DMS53 (cell line): ENCODE measurements at regions not wholly inside any gene's neighbourhood (a gene's known extent, or its start where the extent isn't known, plus 50 kb on each side); places are given as distances from the start of the nearest gene placed in this dataset.

ENCODE experiments used
- DNase-seq: peaks from one replicate; lab custom pipeline; 2025; lab: John Stamatoyannopoulos, UW

DNA sequence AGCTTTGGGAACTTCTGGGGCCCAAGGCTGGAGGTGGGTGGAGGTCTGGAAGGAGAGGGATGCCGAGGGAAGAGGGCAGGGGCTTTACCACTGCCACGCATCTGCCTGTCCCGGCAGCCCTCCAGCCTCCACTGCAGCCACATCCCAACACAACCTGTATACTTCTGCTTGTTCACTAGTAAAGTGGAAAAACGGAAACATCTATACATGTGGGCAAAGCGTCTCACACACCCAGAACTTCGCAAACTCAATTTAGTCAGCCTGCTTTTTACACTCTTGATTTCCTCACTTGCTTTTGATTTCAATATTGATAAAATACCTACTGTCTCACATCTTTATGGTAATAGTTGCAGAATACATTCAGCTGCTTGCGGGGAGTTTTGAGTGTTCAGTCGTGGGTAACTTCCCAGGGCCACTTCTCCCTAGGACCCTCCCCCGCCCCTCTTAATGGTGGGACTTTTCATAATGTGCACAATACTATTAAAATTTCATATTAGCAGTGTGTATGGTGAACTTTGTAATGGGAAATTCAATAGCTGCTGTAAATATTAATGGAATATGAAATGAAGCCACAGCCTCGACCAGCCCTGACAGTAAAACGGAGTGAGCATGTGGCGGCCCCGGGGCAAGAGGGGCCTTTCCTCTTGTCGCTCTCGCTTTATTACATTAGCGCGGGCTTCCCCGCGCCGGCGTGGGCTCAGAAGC lies 85.2 kb downstream of the NR2F2 start:
- no peak for DNase-seq

DNA sequence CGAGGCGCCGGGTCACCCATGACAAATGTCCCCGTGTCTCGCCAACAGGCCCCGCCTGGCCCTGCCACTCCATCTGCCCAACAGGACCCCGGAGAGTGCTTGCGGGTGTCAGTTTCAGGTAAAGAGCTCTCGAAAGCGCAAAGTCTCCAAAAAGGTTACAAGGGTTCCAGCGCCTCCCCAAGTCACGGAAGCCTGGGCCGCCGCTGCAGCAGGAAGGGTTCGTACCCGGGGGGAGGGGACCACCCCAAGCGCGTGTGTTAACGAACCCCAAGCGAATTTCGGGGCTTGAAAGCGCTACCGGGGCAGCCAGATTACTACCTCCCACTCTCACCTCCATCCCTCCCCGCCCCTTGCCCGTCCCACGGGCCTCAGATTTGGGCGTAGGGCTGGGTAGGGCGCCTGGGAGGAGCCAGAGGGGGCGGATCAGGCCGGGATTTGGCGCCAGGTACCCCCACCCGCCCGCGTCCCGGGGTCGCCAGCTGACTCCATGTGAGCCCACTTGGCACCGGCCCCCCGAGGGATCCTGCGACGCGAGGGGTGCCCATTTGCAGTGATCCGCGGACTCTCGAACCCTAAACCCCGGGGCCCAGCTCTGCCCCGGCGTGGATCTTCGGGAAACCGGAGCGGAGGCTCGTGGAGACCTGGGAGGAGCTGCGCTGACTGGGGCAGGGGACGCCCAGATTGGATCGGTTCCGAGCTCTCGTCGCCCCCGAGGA lies 85.9 kb downstream of the NR2F2 start:
- DNase-seq, result no peak

DNA sequence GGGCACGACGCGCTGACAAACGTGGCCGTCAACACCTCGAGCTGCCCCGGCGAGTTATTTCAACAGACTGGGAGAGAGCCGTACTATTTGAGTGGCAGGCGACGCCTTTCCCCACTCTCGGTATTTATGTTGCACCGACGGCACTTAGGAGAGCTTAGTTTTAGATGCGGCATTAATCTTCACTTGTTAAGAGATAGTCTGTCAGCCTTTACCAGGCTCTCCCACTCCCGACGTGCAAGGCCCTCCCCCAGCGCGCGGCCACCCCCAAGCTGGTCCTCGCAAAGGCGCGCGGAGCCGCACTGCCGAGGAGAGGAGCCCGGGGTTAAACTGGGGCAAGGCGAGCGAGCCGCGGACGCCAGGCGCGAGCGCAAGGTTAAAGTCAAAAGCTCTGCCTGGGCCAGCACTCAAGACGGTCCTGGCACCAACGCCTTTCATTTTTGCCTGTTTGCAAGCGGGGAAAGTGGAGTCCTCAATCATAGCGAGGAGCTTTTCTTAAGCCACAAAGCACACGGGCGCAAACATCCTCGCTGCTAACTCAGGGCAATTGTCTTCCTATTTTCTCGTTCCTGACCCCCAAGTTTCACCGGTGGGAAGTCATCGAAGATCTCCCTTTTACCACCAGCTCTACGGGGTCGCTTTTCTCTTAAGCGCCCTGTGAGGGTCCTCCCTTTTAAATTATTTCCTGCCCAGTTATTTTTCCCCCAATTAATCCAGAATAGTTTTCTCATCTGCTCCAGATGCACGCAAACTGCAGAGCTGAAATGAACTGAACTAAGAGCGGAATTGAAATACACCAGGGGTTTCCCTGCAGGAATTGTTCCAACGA lies 86.6 kb downstream of the NR2F2 start:
- no peak for DNase-seq

DNA sequence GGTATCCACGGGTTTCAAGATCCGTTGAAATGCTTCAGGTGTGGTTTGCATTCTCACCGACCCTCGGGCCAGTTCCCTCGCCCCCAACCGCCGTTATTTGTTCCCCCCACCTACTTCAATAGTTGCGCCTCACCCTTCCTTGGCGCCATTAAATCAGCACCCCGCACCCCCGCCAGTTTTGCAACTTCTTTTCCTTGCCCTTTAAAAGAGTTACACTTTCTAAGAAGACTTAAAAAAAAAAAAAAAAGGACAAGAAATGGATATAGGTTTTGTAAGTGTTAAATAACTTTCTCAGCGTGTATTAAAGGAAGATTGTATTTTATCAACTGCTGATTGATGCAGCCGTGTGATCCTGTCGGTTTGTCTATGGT lies 87.2 kb downstream of the NR2F2 start:
- DNase-seq, result no peak

DNA sequence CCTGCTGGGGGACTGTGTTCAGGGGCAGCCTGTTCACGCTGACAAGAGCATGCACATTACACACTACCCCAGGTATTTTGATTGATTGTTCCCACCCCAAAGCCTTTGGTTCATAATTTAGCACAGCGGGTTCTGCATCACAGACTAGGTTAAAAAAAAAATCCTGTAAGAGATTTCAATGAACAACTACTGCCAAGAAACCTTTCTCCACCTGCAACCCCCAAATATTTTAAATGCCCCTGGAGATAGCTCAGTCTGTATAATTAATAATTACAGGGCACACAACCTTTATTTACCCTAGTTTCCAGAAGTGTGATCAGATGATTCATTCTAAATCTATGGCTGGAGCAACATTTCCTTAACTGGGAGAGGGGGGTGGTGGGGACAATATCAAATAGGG lies 87.6 kb downstream of the NR2F2 start:
- no peak for DNase-seq

DNA sequence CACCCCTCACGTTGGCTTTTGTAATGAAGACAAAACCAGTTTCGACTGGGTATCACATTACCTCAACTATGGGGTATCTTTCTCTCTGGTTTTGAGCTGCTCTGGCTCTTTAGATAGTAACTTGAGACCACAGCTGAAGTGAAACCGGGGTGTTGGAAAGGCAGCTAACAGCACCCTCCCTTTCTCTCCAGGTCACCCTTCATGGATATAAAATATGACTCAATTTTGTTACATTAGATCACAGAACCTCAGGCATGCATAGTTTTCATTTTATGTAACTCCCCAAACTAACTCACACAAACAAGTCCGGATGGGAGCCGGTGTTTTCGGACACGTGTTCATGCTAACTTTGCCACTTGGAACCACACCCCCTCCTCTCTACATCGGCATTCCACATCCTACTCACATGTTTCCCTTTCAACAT lies 90.7 kb downstream of the NR2F2 start:
- no peak for DNase-seq

DNA sequence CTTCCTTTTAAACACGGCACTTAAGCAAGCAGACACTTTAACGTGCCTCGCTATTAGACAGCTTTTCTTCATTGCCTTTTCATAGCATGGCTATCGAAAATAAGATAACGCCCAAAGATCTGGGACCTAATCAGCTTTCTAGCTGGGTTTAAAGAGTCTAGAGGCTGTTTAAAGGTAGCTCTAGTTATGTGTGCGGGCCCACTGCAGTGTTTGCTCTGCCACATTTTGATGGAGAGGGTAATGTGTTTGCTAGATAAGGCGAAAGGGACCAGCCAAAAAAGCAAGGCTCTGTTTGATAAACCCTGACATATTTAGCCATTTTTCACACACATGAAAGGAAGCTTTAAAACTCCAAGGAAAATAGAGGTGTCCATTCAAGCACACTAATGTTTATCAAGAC lies 91.6 kb downstream of the NR2F2 start:
- no peak for DNase-seq

DNA sequence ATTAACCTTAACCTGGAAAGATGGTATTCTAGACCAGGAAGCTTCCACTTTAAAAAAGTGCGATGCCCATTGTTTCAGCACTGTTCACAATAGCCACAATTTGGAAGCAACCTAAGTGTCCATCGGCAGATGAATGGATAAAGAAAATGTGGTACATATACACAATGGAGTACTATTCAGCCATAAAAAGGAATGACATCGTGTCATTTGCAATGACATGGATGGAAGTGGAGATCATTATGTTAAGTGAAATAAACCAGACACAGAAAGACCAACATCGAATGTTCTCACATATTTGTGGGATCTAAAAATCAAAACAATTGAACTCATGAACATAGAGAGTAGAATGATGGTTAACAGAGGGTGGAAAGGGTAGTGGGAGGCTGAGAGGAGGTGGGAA lies 94.2 kb downstream of the NR2F2 start:
- DNase-seq, result no peak

DNA sequence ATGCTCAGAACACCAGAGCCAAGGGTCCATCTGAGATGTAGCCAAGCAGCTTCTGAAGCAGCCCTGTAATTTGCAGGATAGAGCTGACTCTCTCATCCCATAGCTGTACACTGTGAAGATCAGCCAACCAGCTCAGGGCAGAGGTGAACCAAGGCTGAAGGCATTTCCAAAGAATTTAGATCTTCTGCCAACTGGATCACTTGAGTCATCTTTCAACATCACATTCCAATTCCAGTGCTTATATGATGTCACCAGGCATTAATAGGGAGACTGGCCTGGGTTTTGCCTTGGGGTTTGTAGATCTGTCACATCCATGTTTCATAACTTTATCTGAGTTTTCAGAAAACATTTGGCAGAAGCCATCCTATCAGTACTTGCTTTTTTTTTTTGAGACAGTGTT lies 98.2 kb downstream of the NR2F2 start:
- no peak for DNase-seq

DNA sequence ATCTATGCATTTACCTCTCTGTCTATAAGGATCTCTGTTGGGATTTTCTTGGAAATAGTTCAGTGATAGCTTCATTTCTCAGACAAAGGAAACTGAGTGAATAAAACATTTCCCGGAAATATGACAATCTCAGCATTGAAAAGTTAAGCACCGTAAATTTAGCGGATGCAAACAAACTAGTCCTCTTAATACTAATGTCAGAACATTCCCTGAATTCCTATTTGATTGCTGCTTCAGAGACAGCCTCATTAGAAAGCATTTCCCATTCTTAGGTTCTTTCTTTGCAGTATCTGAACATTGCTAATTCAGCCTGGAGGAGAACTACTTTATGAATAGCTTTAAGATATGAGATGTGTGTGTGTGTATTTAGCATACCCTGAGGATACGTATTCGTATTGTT lies 101.3 kb downstream of the NR2F2 start:
- DNase-seq, result no peak

DNA sequence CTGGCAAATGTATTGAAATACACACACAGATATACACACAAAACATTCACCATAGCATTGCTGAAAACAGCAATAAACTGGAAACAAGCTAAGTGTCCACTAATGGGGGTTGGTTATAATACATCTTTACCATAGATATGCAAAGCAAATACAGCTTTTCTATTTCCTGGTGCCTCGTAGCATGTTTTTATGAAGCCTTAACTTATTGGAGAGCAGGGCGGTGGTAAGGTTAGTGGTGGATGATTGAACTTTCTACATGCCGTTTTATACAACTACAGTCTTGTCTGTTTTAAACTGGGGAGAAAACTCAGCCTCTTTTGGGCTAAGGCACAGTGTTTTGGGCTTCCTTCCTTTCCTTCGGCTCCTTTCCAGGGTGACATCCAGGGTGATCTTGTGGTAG lies 104.5 kb downstream of the NR2F2 start:
- no peak for DNase-seq

DNA sequence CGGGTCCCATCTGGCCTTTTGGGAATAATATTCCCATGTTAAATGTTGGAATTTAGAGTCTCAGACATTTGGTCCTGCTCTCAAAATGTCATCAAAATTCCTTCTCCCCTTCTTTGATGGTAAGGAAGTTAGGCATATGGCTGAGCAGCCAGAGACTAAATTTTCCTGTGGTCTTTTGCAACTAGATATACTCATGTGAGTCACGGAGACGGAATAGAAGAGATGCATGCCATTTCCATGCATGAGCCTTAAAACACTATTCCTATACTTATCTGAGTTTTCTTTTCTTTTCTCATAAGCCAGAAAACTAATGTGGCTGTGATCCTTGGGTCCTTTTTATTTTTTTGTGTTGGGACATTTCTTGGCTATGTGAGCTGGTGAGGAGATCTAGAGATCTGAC lies 105.3 kb downstream of the NR2F2 start:
- DNase-seq, result no peak

DNA sequence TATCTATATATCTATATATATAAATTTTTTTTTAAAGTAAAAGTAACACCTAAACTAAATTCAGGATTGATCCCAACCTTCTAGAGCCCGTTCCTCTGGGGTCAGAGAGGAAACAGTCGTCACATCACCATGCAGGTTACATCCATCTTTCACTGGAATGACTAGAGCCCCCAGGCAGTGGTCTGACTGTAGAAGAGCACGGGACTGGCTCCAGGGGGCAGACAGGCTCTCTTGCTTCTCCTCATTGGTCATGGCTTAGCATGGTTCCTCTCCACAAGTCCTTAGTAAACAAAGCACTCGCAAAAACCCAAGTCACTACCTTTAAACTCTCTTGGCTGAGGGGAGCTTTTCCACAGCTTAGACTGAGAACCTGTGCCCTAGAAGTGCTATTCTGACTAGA lies 110.5 kb downstream of the NR2F2 start:
- DNase-seq, result no peak

DNA sequence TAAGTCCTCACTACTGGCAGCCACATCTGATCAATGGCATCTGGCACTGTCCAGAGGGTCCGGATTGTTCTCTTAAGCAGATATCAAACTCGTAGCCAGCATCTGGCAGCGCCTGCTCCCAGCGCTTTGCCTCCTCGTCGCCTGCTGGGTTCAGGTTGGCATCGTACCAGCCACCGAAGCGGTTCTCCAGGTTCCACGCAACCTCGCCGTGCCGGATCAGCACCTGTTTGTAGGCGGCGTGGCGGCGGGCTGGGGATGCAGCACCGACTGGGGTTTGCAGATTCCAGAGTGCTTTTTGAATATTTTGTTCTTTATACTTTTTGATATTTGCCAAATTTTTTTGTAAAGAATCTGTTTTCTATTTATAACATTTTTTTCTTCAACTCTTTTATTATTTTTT lies 111.6 kb downstream of the NR2F2 start:
- no peak for DNase-seq

DNA sequence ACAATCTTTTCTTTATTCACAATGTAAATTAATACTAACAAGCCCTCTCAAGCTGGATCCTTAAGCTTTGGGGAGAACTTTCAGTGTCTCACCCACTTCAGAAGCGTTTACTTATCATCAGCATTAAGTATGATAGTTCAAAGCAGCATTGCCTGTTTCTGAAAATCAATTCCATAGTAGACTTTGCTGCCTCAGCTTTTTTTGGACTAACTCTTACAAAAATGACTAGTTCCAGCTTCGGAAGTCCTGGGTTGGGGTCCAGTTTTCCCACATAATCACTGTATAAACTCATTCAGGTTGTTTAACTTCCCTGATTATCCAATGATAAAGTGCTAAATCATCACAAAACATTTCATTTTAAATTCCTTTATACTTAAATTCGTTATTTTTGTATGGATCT lies 114.4 kb downstream of the NR2F2 start:
- DNase-seq, result no peak

DNA sequence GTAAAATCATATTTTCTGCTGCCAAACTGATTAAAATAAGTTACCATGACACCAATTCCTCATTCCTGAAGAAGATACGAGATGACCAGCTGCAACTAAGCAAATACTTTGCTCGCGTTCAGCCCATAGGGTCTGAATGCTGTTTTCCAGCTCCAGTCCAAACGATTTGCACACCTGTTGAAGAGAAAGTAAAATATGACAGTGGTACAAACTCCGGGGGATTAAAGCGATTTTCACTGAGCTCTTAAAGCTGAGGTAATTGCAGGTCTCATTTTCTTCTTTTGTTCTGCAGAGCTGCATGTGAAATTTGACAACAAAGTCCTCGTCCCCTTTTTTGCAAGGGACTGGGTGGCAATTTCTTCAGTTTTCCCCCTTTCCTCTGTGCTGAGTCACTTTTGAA lies 118.4 kb downstream of the NR2F2 start:
- no peak for DNase-seq

DNA sequence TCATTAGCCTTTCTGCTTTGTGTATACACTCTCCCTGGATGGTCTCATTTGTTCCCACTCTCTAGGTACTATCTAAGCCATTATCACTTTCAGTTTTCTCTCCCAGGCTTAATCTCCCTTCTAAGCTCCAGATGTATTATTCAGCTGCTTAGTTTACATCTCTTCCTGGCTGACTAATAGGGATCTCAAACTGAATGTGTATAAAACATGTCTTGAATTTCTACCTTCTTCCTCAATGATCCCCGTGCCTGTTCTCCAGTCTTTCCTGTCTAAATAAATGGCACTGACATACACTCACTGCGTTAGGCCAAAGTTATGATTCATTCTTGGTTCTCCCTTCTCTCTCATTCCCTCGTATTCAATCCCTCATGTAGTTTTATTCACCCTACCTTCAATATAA lies 127.3 kb downstream of the NR2F2 start:
- no peak for DNase-seq

DNA sequence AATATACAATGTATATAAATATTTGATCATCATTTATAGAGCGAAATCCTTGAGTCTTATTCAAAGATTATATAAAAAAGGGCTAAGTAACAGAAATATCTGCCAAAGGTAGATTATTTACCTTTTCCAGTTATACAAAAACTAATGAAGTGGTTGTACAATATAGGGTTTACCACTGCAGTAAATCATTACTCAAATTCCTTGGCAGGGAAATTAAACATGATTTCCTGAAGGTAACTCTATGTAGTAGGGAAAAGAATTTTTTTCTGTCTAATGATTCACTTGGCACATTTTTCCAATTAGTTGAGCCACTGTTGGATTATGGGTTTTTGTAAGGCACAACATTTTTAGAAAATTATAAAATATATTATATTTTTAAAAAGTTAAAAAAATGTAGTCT lies 129.6 kb downstream of the NR2F2 start:
- DNase-seq, result no peak

DNA sequence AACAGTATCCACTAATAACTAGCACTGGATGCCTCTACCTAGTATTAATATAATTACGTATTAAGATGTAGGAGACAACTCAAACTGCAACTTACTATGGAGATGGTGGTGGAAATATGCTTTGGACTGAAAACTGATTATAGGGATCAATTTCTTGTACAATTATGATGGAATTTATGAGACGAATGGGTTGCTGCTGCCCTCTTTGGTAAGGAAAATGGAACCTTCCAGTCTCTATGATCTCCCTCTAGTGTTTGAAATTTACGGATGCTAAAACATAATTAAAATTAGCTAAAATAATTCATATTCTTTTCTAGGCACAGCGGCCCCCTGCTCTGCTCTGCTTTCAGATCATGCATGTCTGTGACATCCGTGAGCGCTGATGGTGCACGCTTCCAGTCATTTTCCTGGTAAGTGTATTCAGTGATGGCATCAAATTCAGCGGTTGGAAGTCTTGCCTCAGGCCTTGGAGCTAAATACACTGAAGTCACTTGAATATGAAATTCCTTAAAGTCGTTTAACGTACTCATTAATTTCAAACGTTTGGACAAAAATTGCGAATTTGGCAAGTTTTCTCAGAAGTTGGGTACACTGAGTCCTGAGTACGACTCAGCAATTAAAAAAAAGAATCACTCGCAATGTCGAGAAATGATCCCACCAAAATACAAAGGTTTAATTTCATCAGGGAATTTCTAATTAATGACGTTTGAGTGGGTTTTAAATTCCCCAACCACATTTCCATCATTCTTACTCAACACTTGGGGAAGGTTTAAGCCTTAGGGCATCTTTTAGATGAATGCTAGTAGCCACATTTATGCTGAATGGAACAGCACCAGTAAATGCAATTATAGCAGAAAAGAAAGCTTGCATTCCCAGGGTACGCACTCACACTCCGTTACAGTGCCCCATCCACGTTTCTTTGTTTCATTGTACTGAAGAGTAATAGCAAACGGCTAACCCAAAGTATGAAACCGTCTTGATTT lies 132.6 kb downstream of the NR2F2 start:
- DNase-seq, result no peak

DNA sequence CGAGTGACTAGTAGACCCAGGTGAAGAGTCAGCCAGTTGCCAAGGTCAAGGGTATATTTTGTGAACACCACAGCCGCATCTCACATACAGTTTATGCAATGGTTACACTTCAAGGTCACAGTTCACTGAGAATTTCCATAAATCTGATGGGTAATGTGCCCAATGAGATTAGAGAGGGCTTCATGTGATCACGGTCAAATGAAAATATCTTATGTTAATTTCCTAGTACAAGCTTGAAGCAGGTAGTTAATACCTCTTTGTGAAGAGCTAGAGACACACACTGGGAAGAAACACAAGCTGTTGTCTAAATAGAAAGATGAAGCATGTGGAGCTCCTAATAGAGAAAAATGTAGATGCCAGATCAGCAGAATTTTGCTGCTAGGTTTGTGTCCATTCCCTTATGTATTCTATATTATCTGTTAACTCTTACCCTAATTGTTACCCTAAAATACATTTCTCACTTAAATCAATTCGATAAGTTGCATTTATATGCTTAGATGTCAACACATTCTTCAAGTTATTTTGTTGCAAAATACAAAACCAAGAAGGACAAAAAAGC lies 136.0 kb downstream of the NR2F2 start:
- DNase-seq, result no peak

DNA sequence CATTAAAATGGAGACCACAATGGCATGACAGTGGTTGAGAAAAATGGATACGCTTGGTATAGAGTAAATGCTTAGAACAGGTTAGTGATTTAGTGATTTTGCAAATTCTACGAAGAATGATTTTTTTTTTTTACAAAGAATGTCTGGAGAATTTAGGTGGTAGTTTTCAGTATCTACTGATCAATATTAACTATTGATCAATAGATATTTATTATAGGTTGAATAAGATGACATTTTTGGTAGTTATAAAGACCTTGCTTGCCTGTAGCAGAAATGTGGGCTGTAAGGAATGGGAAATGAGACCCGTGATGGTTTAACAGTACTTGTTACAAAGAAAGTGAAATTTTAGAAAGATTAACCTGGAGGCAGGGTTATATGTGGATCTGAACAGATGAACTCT lies 137.5 kb downstream of the NR2F2 start:
- no peak for DNase-seq
